Activated CD4-positive, CD25-positive, alpha-beta regulatory T cell treated with anti-CD3 and anti-CD28 coated beads, Interleukin-2, amount 50 U/mL, for 24 hours (primary cell): ENCODE measurements at regions not wholly inside any gene's neighbourhood (a gene's known extent, or its start where the extent isn't known, plus 50 kb on each side); places are given as distances from the start of the nearest gene placed in this dataset.
"Not testable (repeated sequence)": the region's sequence is repeated elsewhere in the genome, so short reads cannot be mapped to it uniquely, and the experiment has no call there.

Source experiments
- ATAC-seq, 2 donors: fragments of 150-1000 bp; cut with Tn5 transposase; one replicate each; pipeline ENCODE4 v1.10.0; 2021; ENCODE audit warnings: mild to moderate bottlenecking in 1 of 2, moderate library complexity in 1 of 2

- ATAC-seq, result not testable (repeated sequence)
These were observed 122.8 kb upstream of the FAM20C start for GRCh38 chr7:69499-70123.

- ATAC-seq, result not testable (repeated sequence)
These were observed 122.2 kb upstream of the FAM20C start for GRCh38 chr7:70207-70606.

- not testable (repeated sequence) for ATAC-seq
These were observed 121.4 kb upstream of the FAM20C start for GRCh38 chr7:70989-71388.

- not testable (repeated sequence) for ATAC-seq
These were observed 119.9 kb upstream of the FAM20C start for GRCh38 chr7:72266-73057.

- not testable (repeated sequence) for ATAC-seq
These were observed 119.4 kb upstream of the FAM20C start for GRCh38 chr7:73058-73331.

GRCh38 chr7:74008-74540 is 118.3 kb upstream of the FAM20C start:
- not testable (repeated sequence) for ATAC-seq

- ATAC-seq, result not testable (repeated sequence)
These were observed 116.9 kb upstream of the FAM20C start for GRCh38 chr7:75511-75910.

- not testable (repeated sequence) for ATAC-seq
These were observed 116.2 kb upstream of the FAM20C start for GRCh38 chr7:76202-76601.

GRCh38 chr7:76829-77395 is 115.5 kb upstream of the FAM20C start:
- ATAC-seq, result not testable (repeated sequence)

- ATAC-seq, result not testable (repeated sequence)
These were observed 113.5 kb upstream of the FAM20C start for GRCh38 chr7:78862-79261.

GRCh38 chr7:79400-80055 is 112.8 kb upstream of the FAM20C start:
- not testable (repeated sequence) for ATAC-seq

GRCh38 chr7:80259-81067 is 111.9 kb upstream of the FAM20C start:
- ATAC-seq, result no peak

GRCh38 chr7:81068-81925 is 111.1 kb upstream of the FAM20C start:
- ATAC-seq, result no peak

GRCh38 chr7:81926-82756 is 110.2 kb upstream of the FAM20C start:
- no peak for ATAC-seq

- no peak for ATAC-seq
These were observed 109.6 kb upstream of the FAM20C start for GRCh38 chr7:82757-83155.

GRCh38 chr7:83441-83840 is 108.9 kb upstream of the FAM20C start:
- ATAC-seq, result no peak

- no peak for ATAC-seq
These were observed 108.3 kb upstream of the FAM20C start for GRCh38 chr7:83861-84632.

- ATAC-seq, result no peak
These were observed 107.7 kb upstream of the FAM20C start for GRCh38 chr7:84633-85020.

- ATAC-seq, result no peak
These were observed 107.1 kb upstream of the FAM20C start for GRCh38 chr7:85074-85882.
